Nephron (organoid): ENCODE measurements at regions not wholly inside any gene's neighbourhood (a gene's known extent, or its start where the extent isn't known, plus 50 kb on each side); places are given as distances from the start of the nearest gene placed in this dataset.
"Not testable (repeated sequence)": the region's sequence is repeated elsewhere in the genome, so short reads cannot be mapped to it uniquely, and the experiment has no call there.

Experiments
- H3K27ac Mint-ChIP-seq, 3 experiments: 2 replicates each; pipeline ENCODE4 v1.8.0; 2020; ENCODE audit warnings: mixed read lengths in 3 of 3, mild to moderate bottlenecking in 2 of 3, moderate library complexity in 1 of 3
- H3K27me3 Mint-ChIP-seq: 2 replicates; pipeline ENCODE4 v1.8.0; 2021; ENCODE audit warnings: low read depth, mild to moderate bottlenecking, moderate library complexity, mixed read lengths
- H3K36me3 Mint-ChIP-seq: 2 replicates; pipeline ENCODE4 v1.8.0; 2020; ENCODE audit warnings: low read depth, mixed read lengths
- H3K4me1 Mint-ChIP-seq: 2 replicates; pipeline ENCODE4 v1.8.0; 2020; ENCODE audit warnings: mixed read lengths
- H3K4me3 Mint-ChIP-seq, 3 experiments: 2 replicates each; pipeline ENCODE4 v1.8.0; 2020; ENCODE audit warnings: mild to moderate bottlenecking in 3 of 3, mixed read lengths in 3 of 3, moderate library complexity in 2 of 3
- H3K9me3 Mint-ChIP-seq: 2 replicates; pipeline ENCODE4 v1.8.0; 2020; ENCODE audit warnings: mixed read lengths
- CTCF ChIP-seq, 3 experiments: fragments of 200-600 bp; sonication (generic); IDR thresholded peaks; one replicate each; pipeline ENCODE4 v1.5.0; 2021; ENCODE audit warnings: antibody characterized with exemption in 3 of 3; ENCODE audit not compliant: unreplicated experiment in 3 of 3

DNA sequence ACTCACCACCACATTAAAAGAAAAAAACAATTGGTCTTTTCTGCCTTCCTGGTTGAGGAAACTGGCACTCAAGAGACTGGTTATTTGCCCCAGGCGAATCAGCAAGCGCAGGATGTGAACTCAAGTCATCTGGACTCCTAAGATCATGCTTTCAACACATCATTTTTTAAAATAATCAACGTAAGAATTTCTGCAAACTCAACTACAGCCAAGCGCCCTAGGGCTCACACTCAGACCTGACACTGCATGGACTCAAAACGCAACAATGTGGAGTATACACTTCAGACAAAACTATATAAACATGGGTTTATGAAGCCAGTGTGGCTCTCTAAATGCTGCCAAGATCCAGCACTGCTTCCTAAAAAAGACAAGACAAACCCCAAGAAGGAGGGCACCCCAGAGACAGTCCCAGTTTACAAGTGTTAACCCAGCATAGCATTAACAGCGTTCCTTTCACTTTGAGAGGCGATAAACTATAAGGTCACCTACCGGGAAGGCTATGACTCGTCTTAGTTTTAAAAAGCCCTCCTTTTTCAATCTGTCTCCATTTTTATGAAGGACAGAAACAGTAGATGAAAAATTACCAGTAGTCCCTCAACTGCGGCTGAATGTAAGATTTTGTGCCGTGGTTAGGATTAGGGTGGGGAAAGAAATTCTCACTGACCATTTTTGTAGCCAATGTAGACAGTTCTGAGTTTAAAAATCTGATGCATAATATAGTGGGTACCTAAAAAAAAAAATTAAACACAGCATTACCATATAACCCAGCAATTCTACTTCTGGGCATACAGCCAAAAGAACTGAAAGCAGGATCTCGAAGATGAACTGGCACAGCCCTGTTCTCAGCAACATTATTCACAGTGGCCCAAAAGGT lies 54.8 kb downstream of the SIPA1L2 start:
- H3K9me3 Mint-ChIP-seq = no peaks in the 10 kb centered on the region
- no peak for TF ChIP-seq CTCF (IDR thresholded peaks at IDR 0.05; ENCODE audit: unreplicated experiment in 3 of 3)
- peaks cover 10% of the 10 kb centered on the region for H3K36me3 Mint-ChIP-seq
- peaks cover 3% of the 10 kb centered on the region for H3K4me1 Mint-ChIP-seq
- no peak overlapping the region for H3K27ac Mint-ChIP-seq
- H3K27me3 Mint-ChIP-seq = no peaks in the 10 kb centered on the region
- no peak overlapping the region for H3K4me3 Mint-ChIP-seq

DNA sequence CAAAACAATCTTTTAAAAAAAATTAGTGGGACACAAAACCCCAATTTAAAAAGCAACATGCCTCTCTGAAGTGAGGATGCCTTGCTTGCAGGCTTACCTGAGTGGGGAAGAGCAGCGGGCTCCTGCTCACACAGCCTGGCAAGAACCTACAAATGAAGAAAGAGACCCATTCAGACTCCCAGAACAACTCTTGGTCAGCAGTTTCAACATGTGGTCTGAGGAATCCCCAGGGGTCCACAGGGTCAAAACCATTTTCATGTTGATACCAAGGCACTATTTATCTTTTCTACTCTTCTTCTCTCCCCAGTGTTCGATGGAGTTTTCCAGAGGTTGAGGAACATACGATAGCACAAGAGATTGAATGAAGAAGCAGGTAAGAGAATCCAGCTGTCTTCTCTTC lies 55.9 kb downstream of the SIPA1L2 start:
- Mint-ChIP-seq H3K4me3 (no peak overlapping the region), H3K27me3 (no peaks in the 10 kb centered on the region), H3K36me3 (peaks cover 10% of the 10 kb centered on the region), H3K4me1 (peaks cover 8% of the 10 kb centered on the region), H3K27ac (no peak overlapping the region), H3K9me3 (no peaks in the 10 kb centered on the region)
- TF ChIP-seq CTCF (IDR thresholded peaks at IDR 0.05; ENCODE audit: unreplicated experiment in 3 of 3) = no peak

GRCh38 chr1:232571523-232571922 lies 58.4 kb downstream of the SIPA1L2 start:
- Mint-ChIP-seq H3K27ac (no peak overlapping the region), H3K27me3 (no peaks in the 10 kb centered on the region), H3K4me3 (no peak overlapping the region)

DNA sequence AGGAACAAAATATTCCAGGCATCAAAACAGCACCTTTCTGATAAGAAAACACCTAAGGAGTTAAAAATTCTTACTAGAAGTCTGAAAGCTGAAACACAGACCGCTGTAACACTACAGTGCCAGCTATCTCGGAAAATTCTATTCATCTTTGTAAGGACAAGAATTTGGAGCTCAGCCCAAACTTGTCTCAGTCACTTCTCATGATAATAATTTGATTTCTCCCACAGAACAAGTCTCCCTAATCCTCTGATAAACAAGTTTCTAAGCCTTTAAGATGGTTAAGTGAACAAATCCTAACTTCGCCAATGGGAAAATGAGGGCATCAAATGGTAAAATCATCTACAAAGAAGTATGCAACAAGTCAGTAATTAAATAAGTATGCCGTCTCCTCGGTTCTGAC lies 59.9 kb downstream of the SIPA1L2 start:
- H3K27ac Mint-ChIP-seq = no peak overlapping the region
- no peaks in the 10 kb centered on the region for H3K27me3 Mint-ChIP-seq
- H3K4me1 Mint-ChIP-seq = peaks cover 16% of the 10 kb centered on the region
- no peak overlapping the region for H3K4me3 Mint-ChIP-seq
- no peaks in the 10 kb centered on the region for H3K9me3 Mint-ChIP-seq
- TF ChIP-seq CTCF (IDR thresholded peaks at IDR 0.05; ENCODE audit: unreplicated experiment in 3 of 3) = no peak
- H3K36me3 Mint-ChIP-seq = peaks cover 15% of the 10 kb centered on the region

More at GRCh38 chr1:232571523-232571922, 58.4 kb downstream of the SIPA1L2 start:
- Mint-ChIP-seq H3K9me3 (no peaks in the 10 kb centered on the region), H3K36me3 (peaks cover 18% of the 10 kb centered on the region), H3K4me1 (peaks cover 16% of the 10 kb centered on the region)
- TF ChIP-seq CTCF (IDR thresholded peaks at IDR 0.05; ENCODE audit: unreplicated experiment in 3 of 3) = no peak

- peaks cover 15% of the 10 kb centered on the region for H3K36me3 Mint-ChIP-seq
- H3K27ac Mint-ChIP-seq, H3K9me3 Mint-ChIP-seq, H3K4me3 Mint-ChIP-seq, H3K27me3 Mint-ChIP-seq: not testable (repeated sequence)
- peaks cover 16% of the 10 kb centered on the region for H3K4me1 Mint-ChIP-seq
Observed at GRCh38 chr1:232569554-232569921, 60.4 kb downstream of the SIPA1L2 start.

DNA sequence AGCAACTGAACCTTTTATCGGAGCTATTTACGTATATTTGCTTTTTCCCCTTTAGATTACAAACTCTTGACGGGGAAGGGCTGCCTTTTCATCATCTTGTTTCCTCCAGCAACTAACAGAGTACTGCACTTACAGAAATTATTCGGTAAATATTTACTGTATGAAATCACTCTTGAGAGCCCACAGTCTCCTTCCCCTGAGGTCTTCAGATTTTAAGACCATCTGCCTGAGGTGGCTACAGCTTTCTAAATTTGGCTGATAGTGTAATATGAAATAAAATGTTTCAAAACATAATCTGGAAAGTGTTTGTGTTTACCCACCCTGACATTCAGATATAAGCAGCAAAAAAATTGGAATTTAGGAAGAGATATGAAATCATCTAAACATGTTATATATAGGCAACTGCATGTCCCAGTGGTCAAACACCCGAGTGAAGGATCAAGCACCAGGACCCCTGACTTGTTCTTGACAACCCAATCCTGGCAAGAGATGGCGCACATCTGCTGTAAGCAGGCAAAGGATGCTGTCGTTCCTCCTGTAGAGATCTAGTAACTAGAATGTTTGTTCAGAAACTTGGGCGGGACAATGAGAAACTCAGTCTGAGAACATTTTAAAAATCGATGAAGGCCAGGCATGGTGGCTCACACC lies 60.9 kb downstream of the SIPA1L2 start:
- H3K27ac Mint-ChIP-seq = no peak overlapping the region
- no peaks in the 10 kb centered on the region for H3K27me3 Mint-ChIP-seq

More for the DNA sequence above, 60.9 kb downstream of the SIPA1L2 start:
- peaks cover 15% of the 10 kb centered on the region for H3K36me3 Mint-ChIP-seq
- peaks cover 16% of the 10 kb centered on the region for H3K4me1 Mint-ChIP-seq
- TF ChIP-seq CTCF (IDR thresholded peaks at IDR 0.05; ENCODE audit: unreplicated experiment in 3 of 3) = no peak
- no peak overlapping the region for H3K4me3 Mint-ChIP-seq
- no peaks in the 10 kb centered on the region for H3K9me3 Mint-ChIP-seq
